ENCODE measurements at regions not wholly inside any gene's neighbourhood (a gene's known extent, or its start where the extent isn't known, plus 50 kb on each side); places are given as distances from the start of the nearest gene placed in this dataset.
"Not testable (repeated sequence)": the region's sequence is repeated elsewhere in the genome, so short reads cannot be mapped to it uniquely, and the experiment has no call there.

- DNase-seq, result not testable (repeated sequence)
These were observed 545.5 kb downstream of the RPIA start for GRCh38 chr2:89236832-89237450.

GRCh38 chr2:89237783-89238182, 546.3 kb downstream of the RPIA start:
- DNase-seq, result not testable (repeated sequence)

DNA sequence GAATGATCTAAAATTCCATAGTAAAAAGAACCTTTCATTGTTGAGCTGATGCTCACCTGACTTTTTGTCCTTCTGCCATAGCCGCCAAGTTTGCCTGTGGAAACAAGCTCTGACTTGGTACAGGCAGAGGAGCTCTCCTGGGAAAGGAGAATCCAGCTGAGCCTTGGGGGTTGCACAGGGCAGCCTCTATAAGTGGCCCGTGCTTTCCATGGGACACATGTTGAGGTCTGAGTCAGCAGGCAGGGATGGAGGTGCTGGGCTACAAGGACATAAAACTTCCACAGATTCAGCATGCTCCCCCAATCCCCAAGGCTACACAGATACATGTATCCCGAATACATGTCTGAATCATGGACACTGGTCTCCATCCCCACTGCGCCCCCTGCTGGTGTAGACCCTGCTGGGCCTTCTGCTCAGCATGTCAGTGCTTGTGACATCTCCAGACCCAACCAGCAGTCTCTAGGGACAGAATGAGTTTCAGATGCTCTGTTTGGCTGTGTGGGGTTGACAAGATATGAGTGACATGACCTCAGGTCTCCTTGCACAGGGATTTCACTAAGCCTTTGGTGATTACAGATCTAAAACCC, 551.7 kb downstream of the RPIA start:
- not testable (repeated sequence) for DNase-seq

DNA sequence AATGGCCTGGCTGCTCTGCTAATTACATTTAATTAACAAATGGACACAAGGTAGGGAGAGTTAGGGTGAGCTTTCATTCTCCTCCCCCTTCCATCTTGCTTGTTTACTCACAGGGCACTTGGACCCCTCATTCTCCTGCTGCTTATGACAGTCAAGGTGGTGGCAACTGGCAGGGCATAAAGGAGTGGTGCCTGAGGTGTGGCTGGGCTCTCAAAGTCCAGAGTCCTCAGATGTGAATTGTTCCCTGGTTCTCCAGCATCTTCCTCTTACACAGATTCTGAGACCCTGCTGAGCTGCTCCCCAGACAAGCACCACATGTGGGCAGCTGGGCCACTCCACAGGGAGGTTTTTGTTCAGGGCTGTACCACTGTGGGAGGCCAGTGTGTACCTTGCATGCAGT, 552.9 kb downstream of the RPIA start:
- DNase-seq, result not testable (repeated sequence)

GRCh38 chr2:89245478-89245877, 554.0 kb downstream of the RPIA start:
- DNase-seq, result not testable (repeated sequence)

DNA sequence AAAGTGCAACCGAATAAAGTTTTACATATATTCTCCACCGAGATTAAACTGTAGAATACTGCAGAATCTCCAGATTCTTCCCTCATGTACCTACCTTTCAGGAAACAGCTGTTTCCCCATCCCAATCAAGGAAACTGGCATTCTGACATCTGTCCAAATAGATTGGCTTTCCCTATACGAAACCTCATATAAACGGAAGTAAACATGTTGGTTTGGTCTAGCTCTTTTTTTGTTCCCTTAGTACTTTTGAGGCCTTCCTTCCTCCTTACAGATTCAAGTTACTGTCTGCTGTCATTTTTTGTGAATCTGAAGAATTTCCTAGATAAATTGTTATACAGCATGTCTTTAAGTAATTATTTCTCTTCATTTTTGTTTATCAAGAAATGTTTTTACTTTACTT, 554.6 kb downstream of the RPIA start:
- not testable (repeated sequence) for DNase-seq

DNA sequence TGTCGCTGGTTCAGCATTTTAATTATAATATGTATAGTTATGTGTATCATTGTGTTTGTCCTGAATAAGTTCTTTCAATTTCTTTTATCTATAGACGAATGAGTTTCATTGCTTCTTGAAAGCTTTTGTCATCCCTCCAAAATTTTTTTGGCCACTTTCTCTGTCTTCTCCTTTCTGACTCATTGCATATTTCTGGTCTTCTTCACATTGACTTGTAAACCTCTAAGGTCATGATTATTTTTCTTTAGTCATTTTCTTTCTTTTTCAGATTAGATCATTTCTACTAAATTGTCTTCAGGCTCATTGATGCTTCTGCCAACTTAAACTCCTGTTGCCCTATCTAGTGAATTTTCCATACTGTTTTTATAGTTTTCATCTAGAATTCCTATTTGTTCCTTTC, 555.1 kb downstream of the RPIA start:
- not testable (repeated sequence) for DNase-seq

DNA sequence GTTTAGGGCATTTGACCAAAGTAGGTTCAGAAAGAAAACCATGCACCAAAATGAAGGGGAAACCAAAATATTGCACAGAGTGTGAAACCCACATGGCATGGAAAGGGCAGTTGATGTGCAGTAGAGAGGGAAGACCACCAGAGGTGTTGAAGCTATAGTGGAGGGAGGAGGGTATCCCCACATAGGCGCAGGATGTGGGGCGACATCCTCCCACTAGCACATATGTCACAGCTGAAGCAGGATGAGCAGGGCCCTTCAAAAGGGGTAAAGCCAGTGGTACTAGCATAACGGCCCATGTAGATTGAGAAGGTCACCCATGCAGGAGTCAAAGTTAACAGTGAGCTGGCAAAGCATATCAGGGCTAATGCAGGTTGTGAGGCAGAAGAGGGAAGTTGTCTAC, 563.5 kb downstream of the RPIA start:
- not testable (repeated sequence) for DNase-seq

GRCh38 chr2:89273443-89273842, 582.0 kb downstream of the RPIA start:
- DNase-seq, result not testable (repeated sequence)

DNA sequence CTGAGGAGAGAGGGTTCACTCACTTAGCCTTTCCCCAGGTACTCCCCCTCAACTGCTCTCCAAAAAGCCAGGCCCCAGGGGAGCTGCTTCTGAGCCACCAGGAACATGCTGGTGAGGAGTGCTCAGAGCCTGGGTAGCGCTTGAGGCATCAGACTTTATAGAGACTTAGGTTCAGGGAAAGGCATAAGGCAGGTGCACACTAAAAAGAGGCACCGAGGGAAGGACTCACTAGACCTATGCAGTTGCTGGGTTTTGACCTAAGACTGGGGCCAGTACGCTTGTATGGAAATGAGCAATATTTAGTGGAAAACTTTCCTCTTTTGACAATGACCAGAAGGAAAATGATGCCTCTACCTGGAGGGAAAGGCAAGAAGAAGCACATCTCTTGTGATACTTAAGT, 589.1 kb downstream of the RPIA start:
- DNase-seq, result not testable (repeated sequence)

DNA sequence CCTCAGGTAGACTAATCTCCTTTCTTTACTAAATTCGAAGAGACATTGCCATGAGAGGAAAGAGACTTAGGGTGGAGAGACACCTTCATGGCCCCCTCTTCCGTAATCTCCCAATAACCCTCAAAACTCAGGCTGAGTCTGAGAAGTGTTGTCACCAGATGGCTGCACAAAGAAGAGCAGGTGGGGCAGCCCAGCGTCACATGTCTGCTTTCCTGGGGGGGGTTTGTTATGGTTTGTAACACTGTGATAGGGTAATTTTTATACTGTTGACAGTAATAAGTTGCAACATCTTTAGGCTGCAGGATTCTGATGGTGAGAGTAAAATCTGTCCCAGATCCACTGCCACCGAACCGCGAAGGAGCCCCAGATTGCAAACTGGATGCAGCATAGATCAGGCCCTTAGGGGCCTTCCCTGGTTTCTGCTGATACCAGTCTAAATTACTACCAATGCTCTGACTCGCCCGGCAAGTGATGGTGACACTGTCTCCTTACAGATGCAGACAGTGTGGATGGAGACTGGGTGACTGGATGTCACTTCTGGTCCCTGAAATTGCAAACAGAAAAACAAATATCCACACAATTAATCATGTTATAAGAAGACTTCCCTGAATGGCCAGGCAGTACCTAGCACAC, 595.1 kb downstream of the RPIA start:
- not testable (repeated sequence) for DNase-seq

DNA sequence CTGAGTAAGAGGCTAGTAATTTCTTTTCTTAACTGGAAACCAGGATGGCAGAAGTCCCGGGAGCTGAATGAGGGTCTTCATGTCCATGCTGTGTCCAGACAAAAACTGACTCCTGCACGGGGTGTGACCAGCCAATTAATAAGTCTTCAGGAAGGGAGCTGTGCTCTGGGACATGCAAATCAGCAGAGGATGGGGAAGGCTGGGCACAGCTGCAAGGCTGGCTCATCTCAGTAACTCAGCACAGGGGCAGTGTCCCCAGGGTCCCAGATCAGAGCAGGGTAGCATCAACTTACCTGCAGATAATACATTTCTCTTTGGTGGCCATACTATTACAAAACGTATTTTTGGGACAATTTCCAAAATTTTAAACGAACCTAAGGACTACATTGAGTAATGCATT, 595.6 kb downstream of the RPIA start:
- not testable (repeated sequence) for DNase-seq

DNA sequence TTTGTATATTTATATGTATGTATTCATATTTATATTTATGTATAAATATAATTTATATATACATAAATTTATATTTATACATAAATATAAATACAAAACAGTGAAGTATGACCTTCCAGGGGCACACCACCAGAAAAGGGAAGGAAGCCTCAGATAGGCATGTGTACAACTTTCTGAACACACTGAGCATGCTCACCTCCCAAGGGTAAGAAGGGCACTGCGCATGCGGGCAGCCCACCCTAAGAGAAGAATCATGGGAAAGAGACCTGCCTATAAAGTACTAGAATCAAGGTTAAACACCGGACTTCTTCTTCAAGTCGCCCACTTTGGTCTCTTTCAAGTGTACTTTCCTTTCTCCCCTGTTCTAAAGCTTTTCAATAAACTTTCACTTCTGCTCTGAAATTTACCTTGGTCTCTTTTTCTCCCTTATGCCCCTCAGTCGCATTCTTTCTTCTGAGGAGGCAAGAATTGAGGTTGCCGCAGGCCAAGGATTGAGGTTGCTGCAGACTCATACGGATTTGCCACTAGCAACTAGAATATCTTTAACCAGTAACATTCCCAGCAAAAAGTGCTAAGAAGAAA, 600.3 kb downstream of the RPIA start:
- DNase-seq, result not testable (repeated sequence)

DNA sequence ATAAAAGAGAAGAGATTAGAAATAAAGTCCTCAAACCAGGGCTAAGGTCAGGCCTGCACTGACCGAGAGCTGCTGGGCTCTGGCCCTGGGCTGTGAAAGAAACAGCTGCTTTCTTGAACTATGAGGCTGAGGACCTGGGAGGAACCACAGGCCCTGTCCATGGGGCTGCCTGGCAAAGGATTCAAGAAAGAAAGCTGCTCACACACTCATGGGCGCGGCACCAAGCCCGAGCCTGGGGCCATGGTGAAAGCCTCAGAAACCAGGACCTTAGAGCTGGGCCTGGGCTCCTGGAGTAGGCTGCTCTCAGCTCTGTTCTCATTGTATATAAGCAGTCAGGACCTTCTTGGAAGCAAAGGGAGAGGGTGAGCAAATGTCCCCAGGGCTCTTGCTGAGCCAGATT, 601.9 kb downstream of the RPIA start:
- not testable (repeated sequence) for DNase-seq

- not testable (repeated sequence) for DNase-seq
These were observed 602.9 kb downstream of the RPIA start for GRCh38 chr2:89294335-89294734.

DNA sequence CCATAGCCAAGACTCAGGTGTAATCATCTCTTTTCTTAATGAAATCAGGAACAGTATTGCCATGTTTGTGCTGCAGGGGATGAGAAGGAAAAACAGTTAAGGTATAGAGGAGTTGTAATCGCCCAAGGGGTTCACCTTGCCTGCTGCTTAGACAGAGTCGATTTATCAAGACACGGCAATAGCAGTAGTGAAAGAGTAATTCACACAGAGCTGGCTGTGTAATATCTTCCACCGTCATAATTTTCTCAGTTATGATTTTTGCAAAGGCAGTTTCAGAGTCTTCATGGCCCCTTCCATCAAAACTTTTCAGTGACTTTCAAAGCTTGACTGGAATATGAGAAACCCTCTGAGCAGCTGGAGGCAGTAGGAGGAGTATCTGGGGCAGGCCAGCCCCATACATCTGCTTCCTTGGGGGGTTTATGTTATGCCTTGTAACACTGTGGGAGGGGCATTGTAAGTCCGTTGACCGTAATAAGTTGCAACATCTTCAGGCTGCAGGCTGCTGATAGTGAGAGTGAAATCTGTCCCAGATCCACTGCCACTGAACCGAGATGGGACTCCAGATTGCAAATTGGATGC, 605.4 kb downstream of the RPIA start:
- DNase-seq, result not testable (repeated sequence)

- DNase-seq, result not testable (repeated sequence)
These were observed 607.7 kb downstream of the RPIA start for GRCh38 chr2:89299196-89299595.

GRCh38 chr2:89305623-89306022, 614.1 kb downstream of the RPIA start:
- DNase-seq, result not testable (repeated sequence)

- DNase-seq, result not testable (repeated sequence)
These were observed 615.6 kb downstream of the RPIA start for GRCh38 chr2:89306869-89307637.

DNA sequence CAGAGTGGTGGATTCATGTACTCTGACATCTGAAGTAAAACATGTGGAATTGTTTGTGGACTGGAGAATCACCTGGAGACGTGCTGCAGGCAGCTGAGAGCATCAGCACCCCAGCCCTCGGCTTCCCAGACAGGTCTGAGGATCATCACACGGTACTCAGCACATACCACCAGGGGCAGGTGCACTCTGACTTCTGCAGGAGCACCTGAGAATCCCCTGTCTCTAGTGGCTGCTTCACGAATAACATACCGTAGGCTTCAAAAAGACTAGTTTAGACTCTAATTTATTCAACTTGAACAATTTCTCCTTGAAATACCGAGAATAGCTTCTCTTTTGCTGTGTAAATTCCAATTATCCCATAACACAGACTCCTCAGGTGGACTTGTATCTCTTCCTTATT, 627.5 kb downstream of the RPIA start:
- not testable (repeated sequence) for DNase-seq

GRCh38 chr2:89325894-89326293, 634.4 kb downstream of the RPIA start:
- not testable (repeated sequence) for DNase-seq

- not testable (repeated sequence) for DNase-seq
These were observed 635.0 kb downstream of the RPIA start for GRCh38 chr2:89326455-89326854.

DNA sequence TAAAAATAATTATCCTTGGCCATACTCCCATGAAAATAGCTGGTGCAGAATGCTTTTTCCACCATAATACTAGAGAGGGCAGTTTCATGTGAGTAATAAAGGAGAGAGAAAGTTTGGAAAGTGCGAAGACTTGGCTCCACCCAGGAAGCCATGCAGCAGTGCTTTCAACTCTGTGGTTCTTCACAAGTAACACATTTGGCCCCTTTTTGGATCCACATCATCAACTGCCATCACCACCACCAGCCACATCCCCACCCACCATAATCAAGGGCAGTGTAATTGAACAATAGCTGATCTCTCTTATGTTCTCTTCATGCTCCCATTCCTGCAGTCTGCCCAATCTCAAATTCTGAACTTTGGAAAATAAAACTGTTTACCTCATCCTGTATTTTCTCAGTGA, 637.3 kb downstream of the RPIA start:
- not testable (repeated sequence) for DNase-seq
